PFSK-1 (cell line): ENCODE measurements at regions not wholly inside any gene's neighbourhood (a gene's known extent, or its start where the extent isn't known, plus 50 kb on each side); places are given as distances from the start of the nearest gene placed in this dataset.

ENCODE experiments used
- POLR2AphosphoS5 ChIP-seq: IDR thresholded peaks from 2 replicates; pipeline ENCODE4 v1.6.1; 2012; ENCODE audit warnings: low read depth, mild to moderate bottlenecking, control low read depth, low read length, moderate library complexity
- REST ChIP-seq, 2 experiments: IDR thresholded peaks; 2 replicates each; pipeline versions ENCODE4 v1.6.1 to v1.8.0; 2011 to 2012; ENCODE audit warnings: low read depth in 2 of 2, low read length in 2 of 2, control low read depth in 1 of 2, inconsistent platforms in 1 of 2, mild to moderate bottlenecking in 1 of 2, moderate library complexity in 1 of 2; ENCODE audit not compliant: insufficient read depth in 1 of 2
- TAF1 ChIP-seq: IDR thresholded peaks from 2 replicates; pipeline ENCODE4 v1.6.1; 2012; ENCODE audit warnings: low read length, control low read depth, borderline replicate concordance; ENCODE audit not compliant: insufficient read depth

GRCh38 chr2:128421286-128421685 is 102.6 kb upstream of the HS6ST1 start:
- TF ChIP-seq POLR2AphosphoS5, result no peak
- TF ChIP-seq REST (IDR thresholded peaks at IDR 0.05; ENCODE audit: insufficient read depth in 1 of 2, low read depth in 2 of 2, low read length in 2 of 2), result no peak
- TF ChIP-seq TAF1, result no peak
